Right atrium auricular region (tissue), 2 donors: ENCODE measurements at regions not wholly inside any gene's neighbourhood (a gene's known extent, or its start where the extent isn't known, plus 50 kb on each side); places are given as distances from the start of the nearest gene placed in this dataset.

Source experiments
- DNase-seq: peaks from one replicate; pipeline ENCODE4 v3.0.0-alpha.2; 2019; ENCODE audit warnings: low spot score
- H3K27ac ChIP-seq, 2 donors: fragments of 200-600 bp; sonication (generic); 1 replicate in 1 of 2; 2 replicates in 1 of 2; pipeline ENCODE4 v1.5.1; 2016 to 2019
- H3K27me3 ChIP-seq, 2 donors: fragments of 200-600 bp; sonication (generic); one replicate each; pipeline versions ENCODE4 v1.5.1 to v1.6.0; 2017 to 2019
- H3K36me3 ChIP-seq: fragments of 200-600 bp; sonication (generic); one replicate; pipeline ENCODE4 v1.5.1; 2016
- H3K4me1 ChIP-seq, 2 donors: fragments of 200-600 bp; sonication (generic); one replicate each; pipeline versions ENCODE4 v1.5.1 to v1.6.0; 2017 to 2019
- H3K4me3 ChIP-seq, 2 donors: fragments of 200-600 bp; sonication (generic); 1 replicate in 1 of 2; 2 replicates in 1 of 2; pipeline ENCODE4 v1.5.1; 2017 to 2019; ENCODE audit warnings: mild to moderate bottlenecking in 1 of 2, moderate library complexity in 1 of 2
- H3K9me3 ChIP-seq, 2 donors: fragments of 200-600 bp; sonication (generic); one replicate each; pipeline ENCODE4 v1.5.1; 2019
- TF ChIP-seq, protein P1 (sequence below), 2 donors: fragments of 200-600 bp; sonication (generic); IDR thresholded peaks; one replicate each; pipeline ENCODE4 v1.5.1; 2019; ENCODE audit warnings: antibody characterized with exemption in 2 of 2

DNA sequence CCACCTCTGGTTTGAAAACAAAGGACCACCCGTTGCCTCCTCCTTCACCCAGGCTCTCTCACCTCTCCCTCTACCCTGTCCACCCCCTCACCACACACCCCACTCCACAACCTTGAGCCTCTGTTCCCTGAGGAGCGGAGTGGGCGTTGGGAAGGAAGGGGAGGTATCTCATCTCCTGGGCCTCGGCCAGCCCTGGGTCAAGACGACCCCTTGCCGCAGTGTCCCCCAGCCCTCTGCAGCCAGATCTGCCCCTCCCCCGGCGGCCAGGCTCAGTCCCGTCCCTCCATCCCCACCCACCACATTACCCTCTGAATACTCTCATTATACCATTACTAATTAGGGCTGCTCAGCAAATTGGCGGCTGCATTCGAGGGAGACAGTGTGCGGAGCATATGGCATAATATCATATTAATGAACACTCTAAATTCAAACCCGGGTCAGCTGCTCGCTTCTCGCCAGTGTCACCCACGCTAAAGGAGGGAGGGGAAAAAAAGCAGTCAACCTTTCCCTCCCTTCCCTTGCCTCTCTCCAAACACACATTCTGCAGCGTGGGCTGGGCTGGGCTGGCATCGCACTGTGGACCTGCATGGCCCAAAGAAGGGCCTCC lies 123.2 kb upstream of the LHX1 start:
- H3K27me3 ChIP-seq, result peaks cover 0 to under 1% of the 10 kb centered on the region in 2 donors
- DNase-seq, result no peak
- no peaks in the 10 kb centered on the region for H3K9me3 ChIP-seq
- no peaks in the 10 kb centered on the region for H3K36me3 ChIP-seq
- no peaks in the 10 kb centered on the region for H3K4me1 ChIP-seq
- no peak overlapping the region for H3K4me3 ChIP-seq
- TF ChIP-seq, protein P1, sequence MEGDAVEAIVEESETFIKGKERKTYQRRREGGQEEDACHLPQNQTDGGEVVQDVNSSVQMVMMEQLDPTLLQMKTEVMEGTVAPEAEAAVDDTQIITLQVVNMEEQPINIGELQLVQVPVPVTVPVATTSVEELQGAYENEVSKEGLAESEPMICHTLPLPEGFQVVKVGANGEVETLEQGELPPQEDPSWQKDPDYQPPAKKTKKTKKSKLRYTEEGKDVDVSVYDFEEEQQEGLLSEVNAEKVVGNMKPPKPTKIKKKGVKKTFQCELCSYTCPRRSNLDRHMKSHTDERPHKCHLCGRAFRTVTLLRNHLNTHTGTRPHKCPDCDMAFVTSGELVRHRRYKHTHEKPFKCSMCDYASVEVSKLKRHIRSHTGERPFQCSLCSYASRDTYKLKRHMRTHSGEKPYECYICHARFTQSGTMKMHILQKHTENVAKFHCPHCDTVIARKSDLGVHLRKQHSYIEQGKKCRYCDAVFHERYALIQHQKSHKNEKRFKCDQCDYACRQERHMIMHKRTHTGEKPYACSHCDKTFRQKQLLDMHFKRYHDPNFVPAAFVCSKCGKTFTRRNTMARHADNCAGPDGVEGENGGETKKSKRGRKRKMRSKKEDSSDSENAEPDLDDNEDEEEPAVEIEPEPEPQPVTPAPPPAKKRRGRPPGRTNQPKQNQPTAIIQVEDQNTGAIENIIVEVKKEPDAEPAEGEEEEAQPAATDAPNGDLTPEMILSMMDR (IDR thresholded peaks at IDR 0.05), result no peak
- H3K27ac ChIP-seq, result no peak overlapping the region

DNA sequence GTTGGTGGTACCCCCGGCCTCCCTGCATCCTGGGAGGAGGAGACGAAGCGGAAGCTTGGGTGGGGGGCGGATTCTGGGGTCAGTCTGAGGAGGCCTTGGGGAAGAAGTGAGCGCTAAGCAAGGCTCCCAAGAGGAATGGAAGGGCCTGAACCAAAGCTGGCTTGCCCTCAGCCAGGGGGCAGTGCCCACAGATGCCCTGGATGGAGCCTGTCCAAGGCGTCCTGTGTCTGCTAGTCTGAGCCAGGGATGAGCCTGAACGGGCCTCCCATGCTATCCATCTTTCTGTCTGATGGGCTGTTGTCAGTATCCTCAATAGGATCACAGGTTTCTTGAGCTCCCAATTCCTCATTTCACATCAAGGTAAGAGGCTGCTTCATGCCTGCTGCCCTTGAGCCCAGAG lies 122.3 kb upstream of the LHX1 start:
- no peaks in the 10 kb centered on the region for H3K36me3 ChIP-seq
- H3K27me3 ChIP-seq, result no peaks in the 10 kb centered on the region
- no peak for DNase-seq
- no peak overlapping the region for H3K4me3 ChIP-seq
- TF ChIP-seq, protein P1 (IDR thresholded peaks at IDR 0.05), result no peak
- H3K27ac ChIP-seq, result no peak overlapping the region
- no peaks in the 10 kb centered on the region for H3K4me1 ChIP-seq
- H3K9me3 ChIP-seq, result no peaks in the 10 kb centered on the region

DNA sequence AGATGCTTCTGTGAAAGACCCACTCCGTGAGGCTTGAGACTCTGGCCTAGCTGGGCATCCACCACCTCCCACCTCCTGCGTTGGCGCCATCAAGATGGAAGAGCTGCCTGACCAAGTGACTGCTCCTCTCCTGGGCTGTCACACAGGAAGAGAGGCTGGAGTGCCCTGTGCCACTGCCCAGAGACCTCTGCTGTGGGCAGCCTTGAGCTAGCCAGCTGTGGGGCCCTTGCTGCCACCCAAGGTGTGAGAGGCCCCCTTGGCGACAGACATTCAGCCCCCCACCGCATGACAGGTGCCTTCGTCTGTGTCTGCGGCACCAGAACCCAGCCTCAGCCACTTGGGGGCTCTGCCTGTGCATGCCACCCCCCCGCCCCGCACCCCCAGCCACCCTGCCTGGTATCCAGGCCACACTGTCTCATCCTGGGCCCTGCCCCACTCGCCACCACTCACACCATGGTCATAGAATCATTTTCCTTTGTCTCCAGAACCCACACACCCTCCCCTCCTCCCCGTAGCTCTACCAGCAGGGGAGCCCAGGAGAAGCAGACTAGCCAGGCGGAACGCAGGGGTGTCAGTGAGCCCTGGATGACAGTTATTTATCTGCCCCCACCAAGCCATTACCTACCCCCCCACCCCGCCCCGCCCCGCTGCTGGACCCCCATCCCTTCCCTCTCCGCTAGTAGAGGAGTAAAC lies 120.9 kb upstream of the LHX1 start:
- no peak overlapping the region for H3K4me3 ChIP-seq
- DNase-seq, result no peak
- H3K36me3 ChIP-seq, result no peaks in the 10 kb centered on the region
- TF ChIP-seq, protein P1 (IDR thresholded peaks at IDR 0.05), result no peak
- H3K9me3 ChIP-seq, result no peaks in the 10 kb centered on the region
- H3K27me3 ChIP-seq, result no peaks in the 10 kb centered on the region
- H3K4me1 ChIP-seq, result no peaks in the 10 kb centered on the region
- H3K27ac ChIP-seq, result no peak overlapping the region

DNA sequence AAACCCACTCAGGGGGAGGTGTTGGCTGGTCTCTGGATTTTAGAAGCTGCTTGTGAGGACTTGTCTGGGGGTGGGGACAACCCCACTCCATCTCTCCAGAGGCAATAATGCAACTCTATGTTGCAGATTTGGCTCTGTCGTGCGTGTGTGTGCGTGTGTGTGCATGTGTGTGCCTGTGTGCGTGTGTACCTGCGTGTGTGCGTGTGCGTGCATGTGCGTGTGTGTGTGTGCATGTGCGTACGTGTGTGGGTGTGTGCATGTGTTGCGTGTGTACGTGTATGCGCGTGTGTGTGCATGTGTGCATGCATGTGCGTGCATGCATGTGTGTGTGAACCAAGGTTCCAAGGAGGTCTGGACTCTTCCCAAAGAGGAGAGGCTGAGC lies 120.4 kb upstream of the LHX1 start:
- TF ChIP-seq, protein P1 (IDR thresholded peaks at IDR 0.05), result no peak
- Histone ChIP-seq H3K4me3 (no peak overlapping the region), H3K9me3 (no peaks in the 10 kb centered on the region), H3K4me1 (no peaks in the 10 kb centered on the region), H3K36me3 (no peaks in the 10 kb centered on the region), H3K27ac (no peak overlapping the region), H3K27me3 (no peaks in the 10 kb centered on the region)
- DNase-seq, result no peak

DNA sequence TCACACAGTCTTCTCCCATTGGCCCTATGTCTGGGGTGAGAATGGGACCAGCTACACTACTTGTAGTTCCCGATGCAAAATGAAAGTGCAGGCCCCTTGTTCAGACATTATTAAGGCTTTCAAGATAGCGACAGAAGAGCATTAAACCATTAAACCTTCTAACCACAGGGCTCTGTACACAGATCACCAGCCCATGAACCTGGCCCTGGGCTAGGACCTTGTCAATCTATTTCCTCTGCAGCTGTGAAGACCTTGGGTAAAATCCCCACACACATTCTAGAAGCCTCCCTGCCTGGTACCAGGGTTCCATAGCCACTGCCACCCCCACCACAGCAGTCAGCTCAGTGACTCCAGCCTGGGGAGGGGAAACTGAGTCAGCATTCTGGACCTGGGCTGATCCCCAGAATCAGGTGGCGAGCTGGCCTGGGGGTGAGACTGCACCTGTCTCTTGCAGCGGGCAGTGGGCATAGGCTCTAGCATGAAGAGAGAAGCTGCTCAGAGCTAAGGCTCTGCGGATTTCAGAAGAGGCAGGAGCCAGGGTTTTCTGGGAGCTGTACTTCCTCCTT lies 119.7 kb upstream of the LHX1 start:
- no peak for DNase-seq
- Histone ChIP-seq H3K36me3 (no peaks in the 10 kb centered on the region), H3K9me3 (no peaks in the 10 kb centered on the region), H3K27ac (no peak overlapping the region), H3K4me3 (no peak overlapping the region), H3K27me3 (no peaks in the 10 kb centered on the region), H3K4me1 (no peaks in the 10 kb centered on the region)
- TF ChIP-seq, protein P1 (IDR thresholded peaks at IDR 0.05), result no peak
